HG02763 (cell line): ENCODE measurements at regions not wholly inside any gene's neighbourhood (a gene's known extent, or its start where the extent isn't known, plus 50 kb on each side); places are given as distances from the start of the nearest gene placed in this dataset.
"Not testable (repeated sequence)": the region's sequence is repeated elsewhere in the genome, so short reads cannot be mapped to it uniquely, and the experiment has no call there.

Experiments
- ATAC-seq: cut with Tn5 transposase; IDR thresholded peaks from one replicate; pipeline ENCODE4 v1.9.1; 2021; ENCODE audit warnings: mild to moderate bottlenecking, moderate library complexity; ENCODE audit not compliant: unreplicated experiment

DNA sequence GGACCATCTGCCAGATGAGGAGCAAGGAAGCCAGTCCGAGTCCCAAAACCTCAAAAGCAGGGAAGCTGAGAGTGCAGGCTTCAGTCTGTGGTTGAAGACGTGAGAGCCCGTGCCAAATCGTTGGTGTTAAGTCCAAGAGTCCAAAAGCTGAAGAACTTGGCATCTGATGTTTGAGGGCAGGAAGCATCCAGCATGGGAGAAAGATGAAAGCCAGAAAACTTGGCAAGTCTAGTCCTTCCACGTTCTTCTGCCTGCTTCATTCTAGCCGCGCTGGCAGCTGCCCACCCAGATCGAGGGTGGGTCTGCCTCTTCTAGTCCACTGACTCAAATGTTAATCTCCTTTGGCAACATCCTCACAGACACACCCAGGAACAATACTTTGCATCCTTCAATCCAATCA is 293.8 kb downstream of the RDH14 start:
- not testable (repeated sequence) for ATAC-seq

DNA sequence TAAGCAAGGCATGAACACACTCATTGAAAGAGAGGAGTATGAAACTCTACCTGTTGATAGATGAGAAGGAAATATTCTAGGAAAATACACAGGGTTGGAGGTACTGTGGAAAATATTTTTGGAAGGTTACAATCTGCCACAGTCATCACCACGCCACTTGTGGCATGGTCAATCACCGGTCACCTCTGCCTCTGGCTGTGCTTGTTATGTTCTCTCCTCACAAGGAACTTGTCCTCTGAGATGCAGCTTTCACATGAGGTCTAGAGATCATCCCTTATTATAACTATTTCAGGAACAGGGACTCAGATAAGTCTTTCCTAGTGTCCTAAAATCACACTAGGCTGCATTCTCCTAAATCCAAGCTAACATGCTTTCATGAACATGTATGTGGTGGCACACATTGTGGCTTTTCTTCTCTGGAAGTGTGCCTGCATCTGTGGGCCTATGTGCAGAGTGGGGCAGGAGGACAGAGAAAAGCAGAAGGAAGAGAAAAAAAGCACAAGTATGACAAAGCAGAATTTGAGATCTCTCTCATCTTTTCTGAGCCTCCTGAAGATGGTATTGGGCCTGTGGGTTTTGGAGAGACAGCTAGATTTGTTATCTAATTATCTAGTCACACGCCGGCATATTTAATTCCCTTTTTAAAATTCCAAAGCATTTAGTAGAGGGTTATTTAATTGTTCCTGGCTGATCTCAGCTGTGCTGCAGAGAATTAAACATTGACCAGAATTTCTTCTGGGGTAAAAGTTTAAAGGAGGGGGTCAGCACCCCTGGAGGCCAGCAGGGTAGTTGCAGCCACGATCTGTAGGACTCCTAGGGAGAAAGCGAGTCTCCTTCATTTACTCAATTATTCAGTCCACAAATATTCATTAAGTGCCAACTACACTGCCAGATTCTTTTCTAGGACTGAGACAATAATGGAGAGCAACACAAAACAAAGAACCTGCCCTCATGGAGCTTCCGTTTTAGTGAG is 294.6 kb downstream of the RDH14 start:
- no peak for ATAC-seq

DNA sequence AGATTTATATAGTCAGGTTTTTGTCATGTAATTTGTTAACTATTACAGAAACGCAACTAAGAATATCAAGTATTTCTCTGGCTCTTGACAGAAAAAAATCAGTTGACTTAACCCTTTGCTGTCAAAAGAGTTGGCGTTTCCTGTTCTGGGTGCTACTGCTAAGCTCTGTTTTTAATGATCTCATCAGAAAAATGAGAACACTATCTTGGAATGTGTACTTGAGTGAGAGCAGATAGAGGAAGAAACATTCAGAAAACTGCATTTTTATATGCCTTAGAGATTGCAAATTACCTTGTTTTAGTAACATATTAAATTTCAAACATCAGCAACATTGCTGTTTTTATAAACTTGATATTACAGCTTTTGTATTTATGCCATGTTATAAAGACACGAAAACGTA is 297.9 kb downstream of the RDH14 start:
- ATAC-seq: no peak

DNA sequence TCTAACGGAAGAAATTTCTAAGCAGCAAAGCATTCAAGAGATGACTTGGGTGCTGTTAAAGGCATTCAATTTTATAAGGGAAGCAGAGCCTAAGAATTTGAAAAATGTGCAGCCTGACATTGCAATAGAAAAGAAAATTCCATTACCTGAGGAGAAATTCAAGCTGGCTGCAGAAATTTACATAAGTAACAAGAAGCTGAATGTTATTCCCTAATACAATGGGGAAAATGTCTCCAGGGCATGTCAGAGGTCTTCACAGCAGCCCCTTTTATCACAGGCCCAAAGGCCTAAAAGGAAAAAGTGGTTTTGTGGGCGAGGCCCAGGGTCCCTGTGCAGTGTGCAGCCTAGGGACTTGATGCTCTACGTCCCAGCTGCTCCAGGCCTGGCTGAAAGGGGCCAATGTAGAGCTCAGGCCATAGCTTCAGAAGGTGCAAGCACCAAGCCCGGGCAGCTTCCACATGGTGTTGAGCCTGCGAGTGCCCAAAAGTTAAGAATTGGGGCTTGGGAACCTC is 306.7 kb downstream of the RDH14 start:
- ATAC-seq: no peak

DNA sequence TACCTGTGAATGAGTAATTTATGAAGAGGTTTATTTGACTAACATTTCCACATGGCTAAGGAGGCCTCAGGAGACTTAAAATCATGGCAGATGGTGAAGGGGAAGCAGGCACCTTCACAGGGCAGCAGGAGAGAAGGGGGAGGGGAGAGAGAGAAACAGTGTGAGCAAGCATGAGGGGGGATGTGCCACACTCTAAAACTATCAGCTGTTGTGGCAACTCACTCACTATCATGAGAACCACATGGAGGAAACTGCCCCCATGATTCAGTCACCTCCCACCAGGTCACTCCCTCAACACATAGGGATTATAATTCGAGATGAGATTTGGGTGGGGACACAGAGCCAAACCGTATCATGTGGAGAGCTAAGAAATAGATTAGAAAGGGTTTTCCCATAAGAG is 309.0 kb downstream of the RDH14 start:
- ATAC-seq: no peak

DNA sequence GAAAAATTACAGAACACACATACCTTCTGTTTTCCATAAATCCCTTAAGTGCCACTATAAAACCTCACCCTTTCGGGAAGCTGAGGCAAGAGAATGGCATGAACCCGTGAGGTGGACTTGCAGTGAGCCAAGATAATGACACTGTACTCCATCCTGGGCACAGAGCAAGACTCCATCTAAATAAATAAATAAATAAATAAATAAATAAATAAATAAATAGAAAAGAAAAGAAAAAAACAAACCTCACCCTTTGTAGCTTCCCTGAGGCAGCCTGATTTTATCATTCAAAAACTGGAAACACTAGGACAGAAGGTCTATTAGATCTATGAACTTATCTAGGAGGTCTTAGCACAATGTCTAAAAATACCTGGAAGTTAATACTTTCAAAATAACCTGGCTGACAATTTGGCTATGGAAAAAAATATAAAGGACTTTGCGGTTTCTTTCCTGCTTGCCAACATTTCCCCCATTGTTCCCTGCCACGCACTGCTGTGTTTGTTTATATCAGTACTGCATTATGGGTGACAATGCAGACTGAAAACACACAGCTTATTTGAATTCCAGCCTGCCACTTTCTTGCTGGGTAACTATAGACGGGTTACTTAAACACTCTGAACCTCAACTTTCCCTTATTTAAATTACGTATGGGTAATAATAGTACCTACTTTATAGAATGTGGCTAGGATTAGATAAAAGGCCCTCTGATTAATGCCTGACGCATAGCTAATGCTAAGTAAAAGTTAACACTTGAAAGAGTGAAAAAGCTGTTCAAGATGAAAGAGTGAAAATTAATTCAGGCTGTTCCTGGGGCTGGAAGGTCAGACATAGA is 313.0 kb downstream of the RDH14 start:
- no peak for ATAC-seq

DNA sequence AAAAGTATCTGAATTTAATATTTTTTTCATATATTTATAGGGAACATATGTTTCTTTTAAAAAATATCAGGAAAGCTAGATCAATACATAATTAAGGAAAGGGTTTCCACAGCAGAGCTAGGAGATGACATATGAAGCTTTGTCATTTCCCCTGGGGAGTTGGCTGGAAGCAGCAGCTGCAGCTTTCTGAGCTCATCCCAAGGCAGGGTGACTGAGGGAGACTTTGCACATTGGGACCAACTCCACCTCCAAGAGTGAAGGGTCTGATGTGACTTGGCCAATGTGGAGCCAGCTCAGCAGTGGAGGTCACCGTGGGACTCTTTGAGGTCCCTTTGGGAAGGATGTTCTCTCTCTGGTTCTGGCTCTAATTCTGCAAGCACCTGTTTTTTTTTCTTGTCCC is 315.1 kb downstream of the RDH14 start:
- no peak for ATAC-seq

DNA sequence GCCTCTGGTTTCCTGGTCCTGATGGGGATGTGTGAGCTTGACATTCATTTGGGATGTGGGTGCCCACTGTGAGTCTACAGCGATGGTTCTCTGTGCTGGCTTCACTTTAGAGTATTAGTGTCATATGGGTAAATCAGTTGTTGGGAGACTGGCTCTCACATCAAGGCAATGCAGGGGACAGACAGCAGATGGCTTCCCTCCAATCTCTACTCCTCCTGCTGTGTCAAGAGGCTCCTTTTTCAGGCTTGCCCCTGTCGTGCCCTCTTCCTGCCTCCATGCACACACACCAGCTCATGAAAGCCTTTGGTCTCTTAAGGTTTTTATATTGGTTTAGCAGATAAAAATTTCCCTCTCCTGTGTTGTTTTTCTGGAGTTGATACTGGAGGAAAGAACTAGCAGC is 315.6 kb downstream of the RDH14 start:
- ATAC-seq: no peak

DNA sequence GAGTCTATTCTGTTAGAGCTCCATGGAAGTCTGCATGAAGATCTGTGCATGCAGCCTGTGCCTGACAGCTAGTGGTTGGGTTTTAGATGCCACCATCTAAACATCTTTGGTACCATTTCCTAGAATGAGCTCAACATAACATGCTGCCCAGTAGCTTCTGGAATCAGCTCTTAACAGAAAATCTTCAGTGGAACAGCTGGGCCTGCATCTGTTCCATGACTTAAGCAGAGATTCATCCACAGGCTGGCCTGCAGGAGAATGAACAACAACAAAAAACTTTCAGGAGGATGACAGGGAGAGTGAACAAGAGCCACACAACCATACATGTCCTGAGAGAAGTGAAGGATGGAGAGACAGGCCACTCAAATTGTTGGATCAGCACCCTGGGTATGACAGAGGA is 316.6 kb downstream of the RDH14 start:
- no peak for ATAC-seq

DNA sequence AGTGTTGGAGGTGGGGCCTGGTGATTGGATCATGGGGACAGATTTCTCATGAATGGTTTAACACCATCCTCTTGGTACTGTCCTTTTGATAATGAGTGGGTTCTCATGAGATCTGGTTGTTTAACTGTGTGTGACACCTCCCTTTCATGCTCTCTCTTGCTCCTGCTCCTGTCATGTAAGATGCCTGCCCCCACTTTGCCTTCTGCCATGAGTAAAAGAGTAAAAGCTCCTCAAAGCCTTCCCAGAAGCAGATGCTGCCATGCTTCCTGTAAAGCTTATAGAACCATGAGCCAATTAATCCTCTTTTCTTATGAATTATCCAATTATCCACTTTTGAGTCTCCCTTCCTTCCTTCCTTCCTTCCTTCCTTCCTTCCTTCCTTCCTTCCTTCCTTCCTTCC is 317.7 kb downstream of the RDH14 start:
- ATAC-seq: no peak

DNA sequence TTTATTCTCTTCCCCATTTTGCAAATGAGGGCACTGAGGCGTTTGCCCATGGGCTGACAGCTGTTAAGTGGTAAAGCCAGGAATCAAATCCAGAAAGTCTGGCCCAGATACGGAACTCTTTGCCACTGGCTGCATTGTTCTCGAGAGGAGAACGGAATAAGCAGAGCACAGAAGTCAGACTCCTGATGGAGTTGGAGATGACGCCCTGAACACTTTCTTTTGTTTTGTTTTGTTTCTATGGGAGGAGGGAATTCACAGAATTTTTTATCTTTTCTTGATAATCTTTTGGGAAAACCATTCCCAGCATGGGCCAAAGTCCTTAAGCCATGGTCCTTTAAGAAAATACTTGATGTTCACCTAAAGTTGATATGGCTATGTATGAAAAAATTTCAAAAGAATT is 322.2 kb downstream of the RDH14 start:
- no peak for ATAC-seq

DNA sequence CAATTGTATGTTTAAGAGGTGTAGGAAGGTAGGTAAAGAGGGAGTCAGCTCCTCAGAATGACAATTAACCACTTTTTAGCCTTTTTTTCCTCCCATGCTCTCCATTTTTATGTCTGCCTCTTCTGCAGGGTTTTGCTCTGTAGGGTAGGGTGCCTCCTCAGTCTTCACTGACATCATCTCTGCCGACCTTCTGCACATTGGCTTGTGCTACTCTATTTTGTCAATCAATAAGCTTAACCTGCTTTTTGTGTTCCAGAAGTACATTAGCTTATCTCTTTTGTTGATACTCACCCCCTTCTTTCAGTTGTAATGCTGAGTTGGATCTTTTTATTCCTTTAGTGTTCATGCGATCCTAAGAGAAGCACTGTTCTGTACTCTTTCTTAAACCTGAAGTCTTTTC is 323.2 kb downstream of the RDH14 start:
- no peak for ATAC-seq

DNA sequence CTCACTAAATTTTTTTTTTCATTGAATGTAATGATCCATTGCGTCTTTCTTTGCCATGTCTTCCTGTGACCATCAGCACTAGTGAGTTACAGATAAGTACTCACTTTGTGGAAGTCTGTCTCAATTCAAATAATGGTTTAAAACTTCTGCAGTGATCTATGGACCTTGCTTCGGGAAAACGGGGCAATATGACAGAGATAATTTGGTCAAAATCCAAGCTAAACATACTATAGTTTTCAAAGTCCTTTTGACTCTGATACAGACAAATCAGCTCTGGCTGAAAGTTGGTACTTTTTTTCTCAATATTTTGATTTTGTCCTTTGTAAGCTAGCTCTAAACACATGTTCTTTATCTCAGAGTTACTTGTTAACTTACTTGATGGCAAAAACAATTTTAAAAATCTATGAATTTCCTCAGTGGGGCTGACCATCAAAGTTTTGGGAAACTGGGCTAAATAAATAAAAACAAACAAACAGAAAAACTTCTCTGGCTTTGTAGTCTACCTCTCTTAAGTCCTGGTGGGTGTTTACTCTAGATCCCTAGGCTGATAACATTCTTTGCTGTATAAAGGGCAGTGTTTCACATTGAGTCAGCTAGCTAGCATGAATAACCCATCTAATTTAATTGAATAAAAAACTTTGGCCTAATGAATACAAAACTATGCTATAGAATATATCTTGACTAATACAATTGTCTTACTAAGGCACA is 327.6 kb downstream of the RDH14 start:
- ATAC-seq: no peak

DNA sequence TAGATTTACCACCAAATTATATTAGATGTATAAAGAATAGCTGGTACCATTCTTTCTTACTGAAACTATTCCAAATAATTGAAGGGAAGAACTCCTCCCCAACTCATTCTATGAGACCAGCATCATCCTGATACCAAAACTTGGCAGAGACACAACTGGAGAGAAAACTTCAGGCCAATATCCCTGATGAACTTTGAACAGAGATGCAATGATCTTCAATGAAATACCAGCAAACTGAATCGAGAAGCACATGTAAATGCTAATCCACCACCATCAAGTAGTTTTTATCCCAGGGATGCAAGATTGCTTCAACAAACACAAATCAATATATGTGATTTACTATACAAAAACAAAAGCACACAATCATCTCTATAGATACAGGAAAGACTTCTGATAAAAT is 329.8 kb downstream of the RDH14 start:
- ATAC-seq: no peak

DNA sequence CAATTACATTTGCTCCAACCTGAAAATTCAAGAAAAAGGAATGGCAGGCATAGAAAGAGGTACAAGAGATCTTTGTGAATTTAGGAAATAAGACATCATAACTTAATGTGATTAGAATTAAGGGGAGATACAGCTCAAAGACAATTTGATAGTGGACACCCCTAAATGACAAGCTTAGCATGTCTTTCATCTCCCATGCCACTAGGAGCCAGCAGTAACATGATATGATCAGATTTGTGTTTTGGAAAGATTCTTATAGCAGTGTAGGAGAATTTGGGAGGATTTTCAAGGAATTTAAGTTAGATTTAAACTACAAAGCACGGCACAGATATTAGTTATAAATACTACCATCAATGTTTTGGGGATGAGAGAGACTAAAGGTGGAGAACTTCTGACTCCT is 340.8 kb downstream of the RDH14 start:
- no peak for ATAC-seq

DNA sequence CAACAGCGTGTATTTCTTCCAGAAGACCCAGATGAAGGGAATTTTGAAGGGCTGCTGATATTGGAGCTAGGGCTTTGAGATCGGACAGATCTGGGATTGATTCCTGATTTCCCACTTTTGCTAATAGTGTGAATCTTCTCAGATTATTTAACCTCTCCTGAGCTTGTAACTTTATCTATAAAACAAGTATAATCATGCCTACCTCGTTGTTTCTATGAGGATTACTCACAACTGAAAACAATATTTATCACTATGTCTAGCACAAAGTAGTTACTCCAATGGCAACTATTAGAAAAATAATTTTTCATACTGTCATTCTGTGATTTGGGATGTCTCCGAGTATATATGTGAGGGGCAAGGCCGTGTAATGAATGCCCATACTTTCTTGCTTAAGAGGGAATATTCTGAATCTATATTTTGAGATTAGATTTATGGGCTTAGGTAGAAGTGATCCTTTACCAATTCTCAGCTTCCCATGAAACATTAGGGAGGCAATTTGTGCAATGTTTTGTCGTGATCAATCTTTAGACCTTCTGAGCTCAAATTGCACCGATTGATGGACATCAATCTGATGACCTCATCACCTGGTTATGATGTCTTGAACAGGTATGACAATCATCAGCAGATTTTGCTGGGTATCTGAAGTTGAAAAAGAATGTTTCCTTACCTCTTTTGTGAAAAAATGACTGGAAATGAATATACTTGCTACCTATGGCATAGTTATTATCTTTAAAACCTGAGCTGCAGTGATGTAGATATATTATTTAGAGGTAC is 339.9 kb downstream of the KCNS3 start:
- no peak for ATAC-seq

DNA sequence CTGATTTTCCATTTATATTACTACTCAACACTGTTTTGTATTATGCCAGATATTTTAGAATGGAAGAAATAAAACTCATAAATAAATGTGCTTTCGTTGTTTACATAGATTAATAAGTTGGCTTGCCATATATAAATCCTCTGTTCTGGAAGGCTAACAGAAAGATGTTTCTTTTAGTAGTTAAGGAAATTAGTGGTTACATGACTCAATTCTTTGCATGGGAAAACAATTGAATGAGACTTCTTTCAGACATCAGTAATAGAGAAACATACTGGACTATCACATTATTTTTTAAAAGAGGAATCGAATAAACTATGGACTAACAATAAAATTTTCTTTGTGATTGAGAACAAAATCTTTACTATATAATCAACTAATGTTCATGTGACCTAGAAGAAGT is 336.5 kb downstream of the KCNS3 start:
- ATAC-seq: no peak

DNA sequence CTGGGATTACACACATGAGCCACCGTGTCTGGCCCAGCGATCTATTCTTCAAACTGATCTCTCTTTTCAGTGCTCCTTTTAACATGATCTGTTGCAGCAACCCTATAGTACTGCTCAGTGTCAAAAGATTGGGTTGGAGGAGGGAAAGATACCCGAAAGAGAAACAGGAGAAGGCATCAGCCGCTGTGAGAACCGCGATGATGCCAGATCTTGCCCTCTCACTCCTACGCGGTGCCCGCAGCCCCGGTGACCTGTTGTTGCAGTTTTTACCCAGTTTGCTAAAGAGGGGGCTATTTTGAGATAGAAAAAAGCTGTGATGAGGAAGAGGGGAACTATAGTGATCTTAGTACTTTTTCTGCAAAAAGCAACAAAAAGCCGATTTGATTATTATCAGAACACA is 335.5 kb downstream of the KCNS3 start:
- no peak for ATAC-seq

DNA sequence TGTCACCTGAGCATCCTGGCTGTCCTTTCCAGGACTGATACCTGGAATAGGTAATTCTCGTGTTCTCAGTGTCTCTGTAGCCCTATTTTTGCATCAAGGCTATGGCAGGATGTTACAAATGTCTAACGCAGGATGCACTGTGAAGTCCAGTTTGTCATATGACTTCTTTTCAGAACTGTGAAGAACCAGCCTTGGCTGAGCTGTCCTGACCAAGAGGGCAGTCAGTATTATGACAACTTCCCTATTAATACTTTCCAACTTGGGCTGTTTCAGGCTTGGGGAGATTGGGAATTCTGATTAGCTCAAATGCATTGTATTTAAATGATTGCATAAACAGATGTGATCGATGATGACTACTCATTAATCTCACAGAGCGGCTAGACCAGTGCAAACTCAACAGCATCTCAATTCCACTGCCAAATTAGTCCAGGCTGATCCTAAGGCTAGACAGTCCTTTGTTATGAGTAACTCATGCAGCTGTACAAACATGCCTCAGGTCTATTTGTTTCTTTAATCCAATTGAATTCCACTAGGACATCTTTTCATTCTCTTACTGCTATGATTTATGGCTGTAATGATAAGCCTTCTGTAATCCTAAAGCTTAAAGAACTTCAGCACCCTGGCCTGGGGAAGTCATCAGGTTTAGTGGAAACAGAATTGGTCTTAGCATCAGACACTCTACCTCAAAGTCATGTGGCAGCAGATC is 331.6 kb downstream of the KCNS3 start:
- ATAC-seq: no peak

DNA sequence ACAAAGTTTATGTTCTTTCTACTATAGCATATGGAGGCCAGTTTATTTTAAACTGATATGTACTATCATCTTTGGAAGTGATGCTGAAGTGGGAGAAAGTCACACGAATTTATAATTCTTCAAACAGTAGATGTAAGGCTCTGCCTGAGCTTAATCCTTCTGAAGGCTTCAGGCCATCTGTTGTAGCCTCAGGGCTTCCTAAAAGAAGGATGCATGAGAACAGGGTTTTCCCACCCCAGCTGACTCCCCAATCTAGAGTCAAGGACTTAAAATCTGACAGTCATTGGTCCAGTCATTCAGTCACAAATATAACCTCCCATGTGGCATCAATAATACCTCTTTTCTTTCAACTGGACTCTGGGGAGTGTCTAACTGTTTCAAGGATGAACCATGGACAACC is 330.5 kb downstream of the KCNS3 start:
- no peak for ATAC-seq
